NCI-H2227 (cell line): ENCODE measurements at regions not wholly inside any gene's neighbourhood (a gene's known extent, or its start where the extent isn't known, plus 50 kb on each side); places are given as distances from the start of the nearest gene placed in this dataset.
"Not testable (repeated sequence)": the region's sequence is repeated elsewhere in the genome, so short reads cannot be mapped to it uniquely, and the experiment has no call there.

Experiments
- DNase-seq: peaks from one replicate; lab custom pipeline; 2025; ENCODE audit not compliant: unreplicated experiment; lab: John Stamatoyannopoulos, UW

- DNase-seq, result peak; percentile 94
Observed at GRCh38 chr7:131071786-131072504, 255.7 kb upstream of the MKLN1 start.

GRCh38 chr7:131072505-131073091 lies 255.1 kb upstream of the MKLN1 start:
- DNase-seq, result peak; percentile 79

- DNase-seq, result no peak
Observed at GRCh38 chr7:131074043-131074442, 253.6 kb upstream of the MKLN1 start.

- DNase-seq, result no peak
Observed at GRCh38 chr7:131074585-131074984, 253.1 kb upstream of the MKLN1 start.

- no peak for DNase-seq
Observed at GRCh38 chr7:131075406-131075805, 252.3 kb upstream of the MKLN1 start.

GRCh38 chr7:131076032-131076431 lies 251.6 kb upstream of the MKLN1 start:
- no peak for DNase-seq

- DNase-seq, result no peak
Observed at GRCh38 chr7:131076711-131077181, 250.9 kb upstream of the MKLN1 start.

- no peak for DNase-seq
Observed at GRCh38 chr7:131077735-131078134, 249.9 kb upstream of the MKLN1 start.

- DNase-seq, result no peak
Observed at GRCh38 chr7:131080754-131081153, 246.9 kb upstream of the MKLN1 start.

- no peak for DNase-seq
Observed at GRCh38 chr7:131081308-131081707, 246.4 kb upstream of the MKLN1 start.

- no peak for DNase-seq
Observed at GRCh38 chr7:131083781-131084180, 243.9 kb upstream of the MKLN1 start.

GRCh38 chr7:131084336-131084735 lies 243.3 kb upstream of the MKLN1 start:
- not testable (repeated sequence) for DNase-seq

GRCh38 chr7:131087756-131088658 lies 239.7 kb upstream of the MKLN1 start:
- no peak for DNase-seq

- no peak for DNase-seq
Observed at GRCh38 chr7:131090188-131090587, 237.5 kb upstream of the MKLN1 start.

GRCh38 chr7:131090886-131091692 lies 236.6 kb upstream of the MKLN1 start:
- no peak for DNase-seq

- DNase-seq, result no peak
Observed at GRCh38 chr7:131094685-131095084, 233.0 kb upstream of the MKLN1 start.

- no peak for DNase-seq
Observed at GRCh38 chr7:131095346-131095745, 232.3 kb upstream of the MKLN1 start.

- no peak for DNase-seq
Observed at GRCh38 chr7:131096267-131096927, 231.3 kb upstream of the MKLN1 start.

- no peak for DNase-seq
Observed at GRCh38 chr7:131097662-131098376, 229.9 kb upstream of the MKLN1 start.

GRCh38 chr7:131098527-131098926 lies 229.1 kb upstream of the MKLN1 start:
- DNase-seq, result no peak
